H1 (cell line): ENCODE measurements at regions not wholly inside any gene's neighbourhood (a gene's known extent, or its start where the extent isn't known, plus 50 kb on each side); places are given as distances from the start of the nearest gene placed in this dataset.

Source experiments
- CTCF ChIA-PET: fragments of 300-600 bp; sonication (Branson Sonifier 250); formaldehyde crosslinking; loops from one replicate; lab custom pipeline; 2021; ENCODE audit not compliant: partially characterized antibody; lab: Charles Lee
- POLR2A ChIA-PET: fragments of 300-600 bp; sonication (Branson Sonifier 250); formaldehyde crosslinking; loops from one replicate; lab custom pipeline; 2021; ENCODE audit warnings: inconsistent platforms; ENCODE audit not compliant: partially characterized antibody; lab: Charles Lee
- DNase-seq, 2 experiments: peaks; one replicate each; pipeline versions ENCODE4 v3.0.0 to v3.0.0-alpha.2; 2010 to 2022; ENCODE audit warnings: low spot score in 2 of 2, low read depth in 1 of 2, mixed read lengths in 1 of 2
- FAIRE-seq: peaks from 2 replicates; lab custom pipeline; 2011; peaks lifted over from hg19 to GRCh38; lab: Jason Lieb, UNC
- H2AFZ ChIP-seq: 2 replicates; pipeline ENCODE4 v1.8.1; 2012; ENCODE audit warnings: low read length, inconsistent platforms
- H2AK5ac ChIP-seq: 2 replicates; pipeline ENCODE4 v1.6.1; 2013; ENCODE audit warnings: low read depth, low read length
- H2BK120ac ChIP-seq: replicated peaks from 2 replicates; pipeline ENCODE3; 2013; ENCODE audit warnings: low read depth, low read length, inconsistent platforms
- H2BK12ac ChIP-seq: 2 replicates; pipeline ENCODE4 v1.6.1; 2013; ENCODE audit warnings: low read depth, low read length
- H2BK15ac ChIP-seq: 2 replicates; pipeline ENCODE4 v1.6.1; 2013; ENCODE audit warnings: low read length
- H2BK20ac ChIP-seq: 2 replicates; pipeline ENCODE4 v1.6.1; 2013; ENCODE audit warnings: low read length
- H2BK5ac ChIP-seq: 2 replicates; pipeline ENCODE4 v1.6.1; 2013; ENCODE audit warnings: low read depth, low read length
- H3K14ac ChIP-seq: 2 replicates; pipeline ENCODE4 v1.6.1; 2013; ENCODE audit warnings: inconsistent platforms; ENCODE audit not compliant: insufficient read length
- H3K18ac ChIP-seq: 2 replicates; pipeline ENCODE4 v1.6.1; 2013; ENCODE audit warnings: low read length; ENCODE audit errors: extremely low read depth
- H3K23ac ChIP-seq: 2 replicates; pipeline ENCODE4 v1.6.1; 2013; ENCODE audit warnings: inconsistent platforms; ENCODE audit not compliant: insufficient read length
- H3K23me2 ChIP-seq: 2 replicates; pipeline ENCODE4 v1.6.1; 2013; ENCODE audit warnings: low read depth, low read length
- H3K27ac ChIP-seq: 2 replicates; pipeline ENCODE4 v1.6.1; 2011; ENCODE audit warnings: low read depth, low read length, inconsistent platforms
- H3K27me3 ChIP-seq, 4 experiments: replicated peaks in 1 of 4; 1 replicate in 1 of 4; 2 replicates in 3 of 4; pipeline versions ENCODE4 v1.6.1 to v1.8.1; 2011 to 2013; ENCODE audit warnings: low read length in 3 of 4, mild to moderate bottlenecking in 3 of 4, inconsistent platforms in 2 of 4, mixed read lengths in 2 of 4, moderate library complexity in 1 of 4; ENCODE audit not compliant: control insufficient read depth in 3 of 4, insufficient read depth in 3 of 4; ENCODE audit errors: extremely low read depth in 1 of 4
- H3K36me3 ChIP-seq, 4 experiments: 2 replicates each; pipeline versions ENCODE4 v1.6.1 to v1.8.1; 2011 to 2013; ENCODE audit warnings: mild to moderate bottlenecking in 4 of 4, low read length in 3 of 4, moderate library complexity in 2 of 4, control low read depth in 1 of 4, inconsistent platforms in 1 of 4; ENCODE audit not compliant: insufficient read depth in 4 of 4, control insufficient read depth in 2 of 4
- H3K4ac ChIP-seq: replicated peaks from 2 replicates; pipeline ENCODE3; 2013; ENCODE audit warnings: low read length, low read depth, mixed read lengths, inconsistent platforms; ENCODE audit not compliant: insufficient read length
- H3K4me1 ChIP-seq, 4 experiments: replicated peaks in 1 of 4; 1 replicate in 1 of 4; 2 replicates in 3 of 4; pipeline versions ENCODE4 v1.6.1 to v1.8.1; 2011 to 2013; ENCODE audit warnings: low read length in 3 of 4, inconsistent platforms in 2 of 4, mixed read lengths in 1 of 4; ENCODE audit not compliant: insufficient read depth in 4 of 4, control insufficient read depth in 3 of 4
- H3K4me2 ChIP-seq, 2 experiments: 2 replicates each; pipeline versions ENCODE4 v1.6.1 to v1.8.1; 2011 to 2013; ENCODE audit warnings: low read depth in 2 of 2, low read length in 2 of 2, control low read depth in 1 of 2, inconsistent platforms in 1 of 2, mild to moderate bottlenecking in 1 of 2; ENCODE audit not compliant: insufficient read depth in 1 of 2
- H3K4me3 ChIP-seq, 4 experiments: fragments of 200-600, 300-600 bp in 1 of 4; sonication (generic), shearing (Covaris generic), sonication (Bioruptor Twin) in 1 of 4; 2 replicates each; pipeline versions ENCODE4 v1.5.1 to v1.8.1; 2011 to 2016; ENCODE audit warnings: low read length in 4 of 4, low read depth in 3 of 4, control low read depth in 2 of 4, inconsistent platforms in 2 of 4, mild to moderate bottlenecking in 2 of 4, mixed read lengths in 1 of 4, moderate library complexity in 1 of 4; ENCODE audit not compliant: insufficient read depth in 2 of 4; ENCODE audit errors: extremely low read depth in 1 of 4
- H3K56ac ChIP-seq: replicated peaks from 2 replicates; pipeline ENCODE3; 2013; ENCODE audit warnings: low read depth, mild to moderate bottlenecking, mixed read lengths, low read length, inconsistent platforms; ENCODE audit not compliant: insufficient read length
- H3K79me1 ChIP-seq: 2 replicates; pipeline ENCODE4 v1.6.1; 2013; ENCODE audit warnings: low read depth, low read length, control low read depth
- H3K79me2 ChIP-seq, 2 experiments: 2 replicates each; pipeline versions ENCODE4 v1.6.1 to v1.8.1; 2012 to 2013; ENCODE audit warnings: low read length in 2 of 2, mild to moderate bottlenecking in 2 of 2, inconsistent platforms in 1 of 2; ENCODE audit not compliant: insufficient read depth in 2 of 2, control insufficient read depth in 1 of 2
- H3K9ac ChIP-seq, 4 experiments: replicated peaks in 1 of 4; 1 replicate in 1 of 4; 2 replicates in 3 of 4; pipeline versions ENCODE4 v1.6.1 to v1.8.1; 2011 to 2013; ENCODE audit warnings: low read depth in 3 of 4, low read length in 3 of 4, control low read depth in 2 of 4, mild to moderate bottlenecking in 2 of 4, moderate library complexity in 2 of 4, inconsistent platforms in 1 of 4; ENCODE audit errors: extremely low read depth in 1 of 4
- H3K9me3 ChIP-seq, 2 experiments: 2 replicates each; pipeline versions ENCODE4 v1.6.1 to v1.8.1; 2012 to 2013; ENCODE audit warnings: mild to moderate bottlenecking in 2 of 2, moderate library complexity in 2 of 2, control low read depth in 1 of 2, inconsistent platforms in 1 of 2, low read depth in 1 of 2, low read length in 1 of 2, mixed read lengths in 1 of 2; ENCODE audit not compliant: insufficient read depth in 2 of 2
- H4K20me1 ChIP-seq, 2 experiments: replicated peaks in 1 of 2; 2 replicates each; pipeline versions ENCODE3 to v1.8.1; 2011 to 2013; ENCODE audit warnings: inconsistent platforms in 2 of 2, low read length in 2 of 2, mild to moderate bottlenecking in 1 of 2; ENCODE audit not compliant: insufficient read depth in 2 of 2, control insufficient read depth in 1 of 2
- H4K5ac ChIP-seq: 2 replicates; pipeline ENCODE4 v1.6.1; 2013; ENCODE audit warnings: low read length, low read depth, mixed read lengths, inconsistent platforms; ENCODE audit not compliant: insufficient read length
- H4K8ac ChIP-seq: 2 replicates; pipeline ENCODE4 v1.8.0; 2013; ENCODE audit warnings: mild to moderate bottlenecking, moderate library complexity, low read length, inconsistent platforms; ENCODE audit not compliant: insufficient read depth; ENCODE audit errors: extremely low read depth
- H4K91ac ChIP-seq: replicated peaks from 2 replicates; pipeline ENCODE3; 2013; ENCODE audit warnings: low read length, mixed read lengths, inconsistent platforms; ENCODE audit not compliant: insufficient read length
- CBX5 ChIP-seq: fragments of 300-800, 300-1000 bp; sonication (generic); IDR thresholded peaks from 2 replicates; pipeline ENCODE4 v1.7.1; 2016; ENCODE audit warnings: antibody characterized with exemption, low read length, low read depth
- CEBPB ChIP-seq: IDR thresholded peaks from 2 replicates; pipeline ENCODE4 v1.6.1; 2012; ENCODE audit warnings: low read depth, low read length
- JUND ChIP-seq: IDR thresholded peaks from 2 replicates; pipeline ENCODE4 v1.6.1; 2011; ENCODE audit warnings: mild to moderate bottlenecking, improper control_type of control experiment, low read length
- NANOG ChIP-seq: IDR thresholded peaks from 2 replicates; pipeline ENCODE4 v1.6.1; 2011; ENCODE audit warnings: low read length, low read depth, mild to moderate bottlenecking, inconsistent platforms; ENCODE audit not compliant: insufficient read depth, poor library complexity, severe bottlenecking
- RAD21 ChIP-seq, 2 experiments: IDR thresholded peaks in 1 of 2; conservative IDR thresholded peaks in 1 of 2; 2 replicates each; pipeline ENCODE4 v1.6.1; 2011; ENCODE audit warnings: low read depth in 2 of 2, low read length in 2 of 2, improper control_type of control experiment in 1 of 2, inconsistent platforms in 1 of 2, mild to moderate bottlenecking in 1 of 2, moderate library complexity in 1 of 2
- SRF ChIP-seq: IDR thresholded peaks from 2 replicates; pipeline ENCODE4 v1.6.1; 2011; ENCODE audit warnings: mild to moderate bottlenecking, low read depth, low read length, moderate library complexity
- WGBS, 2 experiments: shearing (Covaris generic) in 1 of 2; methylation state at CpG; one replicate each; pipeline versions ENCODE4 v1.1.6 to v1.1.7; 2013 to 2015; ENCODE audit warnings: low lambda C conversion rate in 2 of 2, mixed read lengths in 2 of 2, inconsistent platforms in 1 of 2, low coverage in 1 of 2, missing lambda C conversion rate in 1 of 2; ENCODE audit not compliant: insufficient replicate concordance in 2 of 2, insufficient coverage in 1 of 2, insufficient read length in 1 of 2; ENCODE audit errors: extremely low coverage in 1 of 2, missing lambda C conversion rate in 1 of 2; 5-methylcytosine and 5-hydroxymethylcytosine counted together
- TF ChIP-seq, protein P1 (sequence below), 3 experiments: IDR thresholded peaks; 1 replicate in 2 of 3; 2 replicates in 1 of 3; pipeline versions ENCODE4 v1.5.1 to v1.6.1; 2011; ENCODE audit warnings: low read length in 3 of 3, mild to moderate bottlenecking in 3 of 3, inconsistent platforms in 2 of 3, low read depth in 1 of 3, moderate library complexity in 1 of 3; ENCODE audit not compliant: insufficient read depth in 1 of 3; ENCODE audit errors: control extremely low read depth in 1 of 3
- TF ChIP-seq, protein P2 (sequence below): IDR thresholded peaks from 2 replicates; pipeline ENCODE4 v1.6.1; 2011; ENCODE audit warnings: low read depth, mild to moderate bottlenecking, low read length; ENCODE audit not compliant: insufficient read depth

- Histone ChIP-seq H3K79me1 (no peaks in the 10 kb centered on the region), H2BK15ac (no peak overlapping the region), H4K8ac (no peak overlapping the region), H4K91ac (no peak overlapping the region), H3K27me3 (no peaks in the 10 kb centered on the region), H2BK5ac (no peak overlapping the region), H2BK12ac (no peak overlapping the region), H3K23me2 (no peaks in the 10 kb centered on the region), H2AK5ac (no peak overlapping the region), H3K27ac (no peak overlapping the region), H3K9ac (no peak overlapping the region), H3K23ac (no peak overlapping the region), H4K20me1 (no peaks in the 10 kb centered on the region), H3K18ac (no peak overlapping the region), H3K4ac (no peak overlapping the region), H3K14ac (no peak overlapping the region), H3K4me3 (no peak overlapping the region), H3K56ac (no peak overlapping the region), H2BK120ac (no peak overlapping the region), H3K9me3 (no peaks in the 10 kb centered on the region), H2BK20ac (no peak overlapping the region), H3K36me3 (no peaks in the 10 kb centered on the region), H2AFZ (no peak overlapping the region), H3K79me2 (no peaks in the 10 kb centered on the region), H3K4me1 (no peaks in the 10 kb centered on the region), H4K5ac (no peak overlapping the region), H3K4me2 (no peak overlapping the region)
- FAIRE-seq (no peak), DNase-seq (no peak)
- ChIA-PET POLR2A (no interaction called here), CTCF (no interaction called here)
- WGBS, 2 experiments, result 90% methylated on average over 11 of the region's 11 CpGs; no CpG with 5 or more reads in 1 of the 2 experiments
- TF ChIP-seq NANOG, result no peak
- no peak for TF ChIP-seq SRF
- no peak for TF ChIP-seq RAD21 (IDR thresholded peaks at IDR 0.05 in 1 of 2, conservative IDR thresholded peaks at IDR 0.05 in 1 of 2; ENCODE audit: low read depth in 2 of 2, low read length in 2 of 2)
- TF ChIP-seq, protein P1, sequence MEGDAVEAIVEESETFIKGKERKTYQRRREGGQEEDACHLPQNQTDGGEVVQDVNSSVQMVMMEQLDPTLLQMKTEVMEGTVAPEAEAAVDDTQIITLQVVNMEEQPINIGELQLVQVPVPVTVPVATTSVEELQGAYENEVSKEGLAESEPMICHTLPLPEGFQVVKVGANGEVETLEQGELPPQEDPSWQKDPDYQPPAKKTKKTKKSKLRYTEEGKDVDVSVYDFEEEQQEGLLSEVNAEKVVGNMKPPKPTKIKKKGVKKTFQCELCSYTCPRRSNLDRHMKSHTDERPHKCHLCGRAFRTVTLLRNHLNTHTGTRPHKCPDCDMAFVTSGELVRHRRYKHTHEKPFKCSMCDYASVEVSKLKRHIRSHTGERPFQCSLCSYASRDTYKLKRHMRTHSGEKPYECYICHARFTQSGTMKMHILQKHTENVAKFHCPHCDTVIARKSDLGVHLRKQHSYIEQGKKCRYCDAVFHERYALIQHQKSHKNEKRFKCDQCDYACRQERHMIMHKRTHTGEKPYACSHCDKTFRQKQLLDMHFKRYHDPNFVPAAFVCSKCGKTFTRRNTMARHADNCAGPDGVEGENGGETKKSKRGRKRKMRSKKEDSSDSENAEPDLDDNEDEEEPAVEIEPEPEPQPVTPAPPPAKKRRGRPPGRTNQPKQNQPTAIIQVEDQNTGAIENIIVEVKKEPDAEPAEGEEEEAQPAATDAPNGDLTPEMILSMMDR (IDR thresholded peaks at IDR 0.05; ENCODE audit: control extremely low read depth in 1 of 3, insufficient read depth in 1 of 3, low read depth in 1 of 3, low read length in 3 of 3), result no peak
- TF ChIP-seq CBX5, result no peak
- no peak for TF ChIP-seq CEBPB
- no peak for TF ChIP-seq JUND
- TF ChIP-seq, protein P2, sequence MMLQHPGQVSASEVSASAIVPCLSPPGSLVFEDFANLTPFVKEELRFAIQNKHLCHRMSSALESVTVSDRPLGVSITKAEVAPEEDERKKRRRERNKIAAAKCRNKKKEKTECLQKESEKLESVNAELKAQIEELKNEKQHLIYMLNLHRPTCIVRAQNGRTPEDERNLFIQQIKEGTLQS, result no peak
Observed at GRCh38 chr1:82215056-82215852, 414.5 kb downstream of the ADGRL2 start.
